GM21723 (cell line): ENCODE measurements at regions not wholly inside any gene's neighbourhood (a gene's known extent, or its start where the extent isn't known, plus 50 kb on each side); places are given as distances from the start of the nearest gene placed in this dataset.
"Not testable (repeated sequence)": the region's sequence is repeated elsewhere in the genome, so short reads cannot be mapped to it uniquely, and the experiment has no call there.

ENCODE experiments used
- ATAC-seq: cut with Tn5 transposase; IDR thresholded peaks from one replicate; pipeline ENCODE4 v1.9.1; 2021; ENCODE audit warnings: mild to moderate bottlenecking, moderate library complexity; ENCODE audit not compliant: unreplicated experiment

DNA sequence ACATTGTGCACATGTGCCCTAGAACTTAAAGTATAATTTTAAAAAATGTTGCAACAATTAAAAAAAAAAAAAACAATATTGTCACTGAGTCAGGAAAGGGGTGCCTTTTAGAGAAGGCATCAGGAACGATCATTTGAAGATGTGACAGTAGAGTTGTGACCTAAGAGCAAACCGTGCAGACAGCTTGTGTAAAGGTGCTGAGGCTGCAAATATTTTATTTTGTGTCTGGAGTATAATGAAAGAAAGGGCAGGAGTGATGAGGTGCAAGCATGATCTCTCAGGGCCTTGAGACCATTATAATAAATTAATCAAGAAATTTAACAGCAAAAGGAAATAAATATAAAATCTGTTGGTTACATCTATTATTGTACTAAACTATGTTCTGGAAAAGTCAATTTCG is 1219.7 kb downstream of the OLFM4 start:
- no peak for ATAC-seq

GRCh38 chr13:54261856-54262255 is 1233.2 kb downstream of the OLFM4 start:
- no peak for ATAC-seq

- ATAC-seq: no peak
Measured at GRCh38 chr13:54263868-54264267, 1235.3 kb downstream of the OLFM4 start.

DNA sequence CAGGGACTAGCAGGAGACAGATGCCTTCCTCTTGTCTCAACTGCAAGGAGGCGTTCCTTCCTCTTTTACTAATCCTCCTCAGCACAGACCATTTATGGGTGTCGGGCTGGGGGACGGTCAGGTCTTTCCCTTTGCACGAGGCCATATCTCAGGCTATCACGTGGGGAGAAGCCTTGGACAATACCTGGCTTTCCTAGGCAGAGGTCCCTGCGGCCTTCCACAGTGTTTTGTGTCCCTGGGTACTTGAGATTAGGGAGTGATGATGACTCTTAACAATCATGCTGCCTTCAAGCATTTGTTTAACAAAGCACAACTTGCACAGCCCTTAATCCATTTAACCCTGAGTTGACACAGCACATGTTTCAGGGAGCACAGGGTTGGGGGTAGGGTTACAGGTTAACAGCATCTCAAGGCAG is 1238.6 kb downstream of the OLFM4 start:
- ATAC-seq: not testable (repeated sequence)

DNA sequence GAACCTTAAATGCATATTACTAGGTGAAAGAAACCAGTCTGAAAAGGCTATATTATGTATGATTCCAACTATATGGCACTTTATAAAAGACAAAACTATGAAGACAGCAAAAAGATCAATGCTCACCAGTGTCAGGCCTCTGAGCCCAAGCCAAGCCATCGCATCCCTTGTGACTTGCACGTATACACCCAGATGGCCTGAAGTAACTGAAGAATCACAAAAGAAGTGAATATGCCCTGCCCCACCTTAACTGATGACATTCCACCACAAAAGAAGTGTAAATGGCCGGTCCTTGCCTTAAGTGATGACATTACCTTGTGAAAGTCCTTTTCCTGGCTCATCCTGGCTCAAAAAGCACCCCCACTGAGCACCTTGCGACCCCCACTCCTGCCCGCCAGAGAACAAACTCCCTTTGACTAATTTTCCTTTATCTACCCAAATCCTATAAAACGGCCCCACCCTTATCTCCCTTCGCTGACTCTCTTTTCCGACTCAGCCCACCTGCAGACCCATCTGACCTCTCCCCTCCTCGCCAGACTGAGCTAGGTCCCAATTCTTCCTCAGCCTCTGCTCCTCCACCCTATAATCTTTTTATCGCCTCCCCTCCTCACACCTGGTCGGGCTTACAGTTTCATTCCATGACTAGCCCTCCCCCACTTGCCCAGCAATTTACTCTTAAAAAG is 1239.5 kb downstream of the OLFM4 start:
- ATAC-seq: not testable (repeated sequence)

- ATAC-seq: no peak
Measured at GRCh38 chr13:54287062-54287764, 1258.6 kb downstream of the OLFM4 start.

- ATAC-seq: no peak
Measured at GRCh38 chr13:54301085-54301484, 1272.5 kb downstream of the OLFM4 start.

DNA sequence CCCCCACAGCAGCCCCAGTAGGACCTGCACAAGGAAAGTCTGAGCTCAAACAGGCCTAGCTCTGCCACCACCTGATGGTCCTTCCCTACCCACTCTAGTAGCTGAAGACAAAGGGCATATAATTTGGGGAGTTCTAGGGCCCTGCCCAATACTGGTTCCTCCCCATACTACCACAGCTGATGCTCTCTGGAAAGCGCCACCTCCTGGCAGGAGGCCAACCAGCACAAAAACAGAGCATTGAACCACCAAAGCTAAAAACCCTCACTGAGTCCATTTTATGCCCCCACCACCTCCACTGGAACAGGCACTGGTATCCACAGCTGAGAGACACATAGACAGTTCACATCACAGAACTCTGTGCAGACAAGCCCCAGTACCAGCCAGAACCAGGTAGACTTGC is 1276.8 kb downstream of the OLFM4 start:
- no peak for ATAC-seq

- no peak for ATAC-seq
Measured at GRCh38 chr13:54312885-54313284, 1284.3 kb downstream of the OLFM4 start.

GRCh38 chr13:54317722-54318121 is 1289.1 kb downstream of the OLFM4 start:
- ATAC-seq: no peak

DNA sequence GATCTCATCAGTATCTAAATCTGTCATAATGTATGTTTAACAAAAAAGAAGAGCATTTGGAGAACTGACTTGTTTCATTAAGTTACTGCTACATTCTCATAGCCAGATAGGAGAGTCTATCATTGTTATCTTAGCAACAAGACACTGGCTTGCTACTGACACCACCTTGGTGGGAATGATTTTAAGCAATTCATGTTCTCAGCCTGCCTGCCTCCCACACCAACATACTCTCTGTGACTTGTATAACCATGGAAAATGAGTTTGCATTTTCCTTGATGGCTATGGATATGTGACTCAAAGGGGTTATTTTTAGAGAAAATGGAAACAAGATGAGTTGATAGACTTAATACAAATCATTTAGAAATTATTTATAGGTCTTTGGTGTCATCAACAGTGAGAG is 1308.9 kb downstream of the OLFM4 start:
- ATAC-seq: no peak

- no peak for ATAC-seq
Measured at GRCh38 chr13:54347531-54347930, 1318.9 kb downstream of the OLFM4 start.

- ATAC-seq: no peak
Measured at GRCh38 chr13:54356209-54356608, 1327.6 kb downstream of the OLFM4 start.

DNA sequence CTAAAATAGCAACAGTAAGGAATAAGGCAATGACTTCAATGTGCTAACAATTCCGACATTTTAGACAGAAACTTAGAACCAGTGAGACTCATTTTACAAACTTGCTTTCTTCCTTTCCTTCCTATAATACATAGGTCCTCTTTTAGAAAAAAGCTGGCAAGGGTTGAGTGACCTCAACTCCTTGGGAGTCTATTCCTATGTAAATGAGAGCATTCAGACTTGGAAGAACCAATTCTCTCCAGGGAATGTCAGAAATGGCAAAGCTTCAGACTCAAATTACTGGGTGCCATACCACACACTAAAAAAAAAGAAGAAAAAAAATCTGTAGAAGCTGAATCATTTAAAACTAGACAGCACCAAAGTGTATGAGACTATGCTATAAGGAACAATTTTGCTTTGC is 1328.2 kb downstream of the OLFM4 start:
- no peak for ATAC-seq

GRCh38 chr13:54357284-54357933 is 1328.8 kb downstream of the OLFM4 start:
- ATAC-seq: no peak

- ATAC-seq: no peak
Measured at GRCh38 chr13:54361460-54361859, 1332.8 kb downstream of the OLFM4 start.

GRCh38 chr13:54366728-54367127 is 1338.1 kb downstream of the OLFM4 start:
- ATAC-seq: no peak

GRCh38 chr13:54367639-54368271 is 1339.1 kb downstream of the OLFM4 start:
- no peak for ATAC-seq

GRCh38 chr13:54368387-54368786 is 1339.8 kb downstream of the OLFM4 start:
- ATAC-seq: no peak

GRCh38 chr13:54373211-54373610 is 1344.6 kb downstream of the OLFM4 start:
- no peak for ATAC-seq

GRCh38 chr13:54379461-54379860 is 1350.8 kb downstream of the OLFM4 start:
- ATAC-seq: no peak

GRCh38 chr13:54383604-54384003 is 1355.0 kb downstream of the OLFM4 start:
- no peak for ATAC-seq
